GM19025 (cell line): ENCODE measurements at regions not wholly inside any gene's neighbourhood (a gene's known extent, or its start where the extent isn't known, plus 50 kb on each side); places are given as distances from the start of the nearest gene placed in this dataset.
"Not testable (repeated sequence)": the region's sequence is repeated elsewhere in the genome, so short reads cannot be mapped to it uniquely, and the experiment has no call there.

Experiments used
- ATAC-seq: cut with Tn5 transposase; IDR thresholded peaks from one replicate; pipeline ENCODE4 v1.9.1; 2021; ENCODE audit warnings: mild to moderate bottlenecking, low read depth, moderate library complexity; ENCODE audit not compliant: unreplicated experiment

DNA sequence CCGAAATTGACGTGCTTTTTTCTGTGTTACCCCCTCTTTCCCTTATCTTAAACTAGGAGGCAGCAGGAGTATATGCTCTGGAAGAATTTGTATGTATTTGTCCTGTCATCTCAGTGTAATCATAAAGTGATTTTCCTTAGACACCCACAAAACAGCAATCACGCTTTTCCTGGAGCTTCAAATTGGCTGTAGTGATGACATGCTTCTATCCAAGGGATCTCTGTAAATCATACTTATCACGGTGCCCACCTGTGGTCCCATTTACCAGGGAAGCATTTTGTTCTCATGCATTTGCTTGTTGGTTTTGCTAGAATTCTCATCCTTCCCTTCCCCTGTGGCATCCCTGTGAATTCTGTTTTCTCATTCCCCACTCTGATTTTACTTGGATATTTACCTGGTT, 220.8 kb upstream of the THUMPD2 start:
- no peak for ATAC-seq

- no peak for ATAC-seq
Measured at GRCh38 chr2:39998617-39999016, 219.6 kb upstream of the THUMPD2 start.

DNA sequence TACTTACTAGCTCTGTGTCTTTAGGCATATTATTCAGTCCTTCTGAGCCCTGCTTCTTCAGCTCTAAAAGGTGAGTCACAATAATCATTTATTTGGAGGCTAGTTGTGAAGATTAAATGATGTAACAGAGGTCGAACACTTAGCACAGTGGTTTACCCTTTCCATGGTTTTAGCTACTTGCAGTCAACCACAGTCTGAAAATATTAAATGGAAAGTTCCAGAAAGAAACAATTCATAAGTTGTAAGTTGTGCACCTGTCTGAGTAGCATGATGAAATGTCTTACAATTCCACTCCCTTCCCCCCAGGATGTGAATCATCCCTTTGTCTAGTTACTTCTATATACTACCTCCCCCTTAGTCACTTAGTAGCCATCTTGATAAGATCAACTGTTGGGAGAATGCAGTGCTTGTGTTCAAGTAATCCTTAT, 217.6 kb upstream of the THUMPD2 start:
- no peak for ATAC-seq

DNA sequence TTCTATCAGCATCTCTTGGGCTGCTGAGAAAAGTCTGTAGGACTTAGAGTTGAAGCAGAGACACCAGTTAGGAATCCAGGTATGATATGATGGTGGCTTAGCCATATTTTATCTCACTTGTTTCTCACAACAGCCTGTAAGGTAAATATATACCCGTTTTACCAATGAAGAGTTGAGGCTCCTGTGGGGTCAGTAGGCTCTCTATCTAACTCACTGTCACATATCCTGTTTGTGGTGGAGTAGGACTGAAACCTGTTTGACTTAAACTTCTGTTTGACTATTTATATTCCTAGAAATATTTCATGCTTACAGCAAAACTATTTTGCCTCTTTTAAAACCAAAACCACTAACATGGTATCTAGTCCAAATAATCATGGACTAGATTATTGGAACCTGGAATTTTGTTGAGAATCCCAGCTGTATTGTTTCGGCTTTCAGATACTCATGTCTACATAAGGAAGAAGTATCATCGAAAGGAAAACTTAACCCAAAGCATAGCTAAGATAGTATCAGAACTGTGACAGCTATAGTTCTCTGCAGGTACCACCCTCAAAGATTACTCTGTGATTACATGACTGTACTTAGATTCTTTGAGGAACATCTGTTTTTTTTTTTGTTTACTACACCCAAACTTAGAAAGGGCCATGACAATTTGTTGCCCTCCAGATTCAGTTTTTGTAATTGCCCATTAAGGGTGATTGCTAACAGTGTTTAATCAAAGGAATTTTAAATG, 216.1 kb upstream of the THUMPD2 start:
- no peak for ATAC-seq

GRCh38 chr2:39994151-39994550, 215.1 kb upstream of the THUMPD2 start:
- no peak for ATAC-seq

- no peak for ATAC-seq
Measured at GRCh38 chr2:39991298-39991697, 212.2 kb upstream of the THUMPD2 start.

DNA sequence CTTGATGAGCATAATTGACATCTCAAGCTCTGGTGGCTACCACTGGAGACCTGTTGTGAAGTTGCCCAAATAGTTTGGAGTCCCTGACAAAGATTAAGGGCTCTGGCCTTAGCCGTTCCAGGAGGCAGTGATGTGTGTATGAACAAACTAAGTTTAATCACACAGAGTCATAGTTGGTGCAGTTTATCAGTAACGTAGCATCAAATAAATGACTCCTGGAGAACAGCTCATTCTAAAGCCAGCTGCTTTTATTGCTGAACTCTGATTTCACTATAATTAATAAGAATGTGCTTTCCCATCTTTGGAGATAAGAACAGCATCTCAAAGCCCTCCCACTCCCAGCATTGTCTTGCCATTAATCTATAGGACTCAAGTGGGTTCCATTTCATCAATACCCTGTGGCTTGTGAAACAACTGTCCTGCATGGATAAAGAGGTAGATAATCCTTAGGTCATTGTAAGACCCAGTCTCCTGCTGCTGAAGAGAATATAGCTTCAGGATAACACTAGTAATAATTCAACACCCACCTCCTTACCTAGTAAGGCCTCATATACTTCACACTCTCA, 211.4 kb upstream of the THUMPD2 start:
- no peak for ATAC-seq

DNA sequence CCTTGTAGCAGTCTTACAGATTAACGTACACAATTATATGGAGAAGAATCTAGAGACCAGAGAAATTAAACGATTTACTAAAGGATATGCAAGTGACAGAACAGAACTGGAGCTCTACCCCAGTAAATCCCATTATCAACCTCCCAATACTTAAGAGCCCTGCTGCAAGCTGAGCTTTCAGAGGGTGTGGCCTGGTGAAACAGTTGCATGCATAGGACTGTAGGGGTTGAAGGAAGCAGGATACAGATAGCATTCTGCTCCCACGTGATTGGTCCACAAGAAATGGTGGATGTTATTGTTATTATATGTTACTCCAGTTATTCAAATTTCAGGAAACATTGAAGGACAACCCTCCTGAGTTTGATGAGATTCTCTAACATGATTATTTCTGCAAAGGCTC, 210.8 kb upstream of the THUMPD2 start:
- no peak for ATAC-seq

GRCh38 chr2:39981883-39982311, 202.8 kb upstream of the THUMPD2 start:
- no peak for ATAC-seq

GRCh38 chr2:39975476-39976020, 196.5 kb upstream of the THUMPD2 start:
- ATAC-seq: no peak

GRCh38 chr2:39968037-39968436, 189.0 kb upstream of the THUMPD2 start:
- ATAC-seq: no peak

GRCh38 chr2:39960681-39961080, 181.6 kb upstream of the THUMPD2 start:
- ATAC-seq: not testable (repeated sequence)

- no peak for ATAC-seq
Measured at GRCh38 chr2:39954346-39954745, 175.3 kb upstream of the THUMPD2 start.

GRCh38 chr2:39949131-39949530, 170.1 kb upstream of the THUMPD2 start:
- no peak for ATAC-seq

- ATAC-seq: no peak
Measured at GRCh38 chr2:39948016-39948719, 169.1 kb upstream of the THUMPD2 start.

- ATAC-seq: no peak
Measured at GRCh38 chr2:39947294-39948015, 168.4 kb upstream of the THUMPD2 start.

GRCh38 chr2:39942950-39943349, 163.9 kb upstream of the THUMPD2 start:
- no peak for ATAC-seq

DNA sequence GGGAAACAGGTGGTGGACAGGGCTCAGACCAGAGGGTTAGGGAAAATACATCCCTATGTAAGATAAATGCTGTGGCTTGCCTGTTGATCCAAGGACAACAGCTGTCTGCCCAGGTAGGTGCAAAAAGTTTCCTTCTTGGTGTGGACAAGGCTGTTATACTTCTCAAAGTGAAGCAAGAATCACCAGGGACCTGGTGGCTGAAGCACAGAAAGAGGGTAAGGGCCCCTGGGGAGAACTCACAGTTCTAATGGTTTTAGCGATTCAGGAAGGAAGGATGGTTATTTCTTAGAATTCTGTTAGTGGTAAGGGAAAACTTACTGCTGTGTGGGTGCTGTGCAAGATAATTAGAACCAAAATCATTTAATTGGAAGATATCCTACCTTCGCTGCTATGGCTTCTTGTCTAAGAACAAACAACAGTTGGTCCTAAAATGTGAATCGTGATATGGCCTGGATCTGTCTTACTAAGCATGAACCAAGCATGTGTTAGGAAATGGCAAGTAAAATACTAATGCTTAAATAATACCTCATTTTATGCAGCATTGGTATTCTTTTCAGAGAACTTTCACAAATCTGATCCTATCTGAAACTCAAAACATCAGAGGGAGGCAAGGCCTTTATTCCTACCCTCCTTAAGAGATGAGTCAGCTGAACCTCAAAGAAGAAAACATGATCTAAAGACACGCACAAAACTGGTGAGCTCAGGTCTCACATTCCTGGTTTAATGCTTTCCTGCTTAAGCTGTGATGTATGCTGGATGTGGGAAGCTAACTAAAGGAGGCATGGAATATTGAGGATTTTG, 159.2 kb upstream of the THUMPD2 start:
- no peak for ATAC-seq

- ATAC-seq: no peak
Measured at GRCh38 chr2:39937621-39938020, 158.6 kb upstream of the THUMPD2 start.

DNA sequence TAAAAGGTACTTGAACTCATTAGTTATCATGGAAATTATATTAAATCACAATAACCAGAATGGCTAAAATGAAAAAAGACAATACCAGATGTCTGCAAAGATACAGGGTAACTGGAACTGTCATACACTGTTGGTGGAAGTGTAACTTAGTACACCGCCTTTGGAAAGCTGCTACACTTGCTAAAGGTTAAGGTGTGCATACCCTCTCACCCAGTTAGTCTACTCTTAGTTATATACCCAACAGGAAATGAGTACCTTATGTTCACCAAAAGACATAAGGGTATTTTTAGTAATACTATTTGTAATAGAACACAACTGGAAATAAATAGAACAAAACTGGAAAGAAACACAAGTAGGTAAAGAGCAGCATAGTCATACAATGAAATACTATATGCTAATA, 155.8 kb upstream of the THUMPD2 start:
- no peak for ATAC-seq
